ENCODE measurements at regions not wholly inside any gene's neighbourhood (a gene's known extent, or its start where the extent isn't known, plus 50 kb on each side); places are given as distances from the start of the nearest gene placed in this dataset.
A peak's percentile ranks its signal among the peaks of the same experiment; 100 is the strongest.
"Not testable (repeated sequence)": the region's sequence is repeated elsewhere in the genome, so short reads cannot be mapped to it uniquely, and the experiment has no call there.

DNA sequence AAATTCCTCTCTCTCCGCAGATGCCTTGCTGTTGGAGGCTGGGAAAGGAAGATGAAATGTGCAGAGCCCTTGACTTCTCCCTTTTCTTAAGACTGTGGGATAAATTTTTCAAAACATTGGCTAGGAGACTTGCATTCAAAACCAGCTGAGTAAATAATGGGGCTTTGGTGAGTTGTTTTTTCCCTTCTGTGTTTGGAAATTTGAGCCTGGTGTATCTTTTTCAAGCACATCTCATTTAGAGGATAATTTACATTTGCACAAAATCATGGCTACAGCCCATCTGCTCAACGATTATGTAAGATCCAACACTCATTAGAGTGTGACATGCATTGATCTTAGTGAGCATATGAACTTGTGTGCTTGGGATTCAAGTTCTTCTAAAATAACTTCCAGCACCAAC is 112.1 kb upstream of the ATP8B1 start:
- DNase-seq, result no peak

DNA sequence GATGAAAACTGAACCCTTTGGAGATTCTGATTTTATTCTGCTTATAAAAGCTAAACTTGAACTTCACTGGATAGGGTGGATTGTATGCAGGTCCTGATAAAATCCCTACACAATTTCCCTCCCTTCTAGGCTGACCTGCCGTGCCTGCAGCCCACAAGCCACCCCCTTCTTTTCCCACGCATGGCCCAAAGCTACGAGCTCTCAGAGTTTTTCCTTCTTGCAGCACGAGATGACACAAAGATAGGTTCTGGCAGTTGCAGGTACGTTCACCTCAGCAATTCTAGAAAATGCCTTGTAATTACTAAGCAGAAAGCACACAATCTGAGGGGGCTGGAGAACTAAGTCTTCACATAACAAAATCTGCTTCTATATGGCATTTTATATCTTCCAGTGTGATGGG is 110.6 kb upstream of the ATP8B1 start:
- no peak for DNase-seq

DNA sequence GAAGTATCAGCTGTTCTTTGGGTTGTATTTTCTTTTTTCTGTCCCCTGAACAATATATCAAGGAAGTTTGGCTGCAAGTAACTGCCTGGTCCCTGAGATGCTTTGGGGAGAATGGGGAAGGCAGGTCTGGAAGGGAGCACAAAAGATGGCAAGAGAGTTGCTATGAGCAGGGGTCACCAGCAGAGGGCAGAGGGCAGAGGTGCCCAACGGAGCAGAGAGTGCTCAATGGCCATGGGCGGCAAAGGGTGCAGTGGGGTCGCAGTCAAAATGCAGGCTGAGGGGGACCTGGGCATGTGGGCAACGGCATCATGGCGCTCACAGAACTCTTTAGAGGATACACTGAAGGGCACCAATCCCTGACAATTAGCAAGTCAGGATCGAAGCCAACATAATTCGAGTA is 107.7 kb upstream of the ATP8B1 start:
- DNase-seq, result no peak

DNA sequence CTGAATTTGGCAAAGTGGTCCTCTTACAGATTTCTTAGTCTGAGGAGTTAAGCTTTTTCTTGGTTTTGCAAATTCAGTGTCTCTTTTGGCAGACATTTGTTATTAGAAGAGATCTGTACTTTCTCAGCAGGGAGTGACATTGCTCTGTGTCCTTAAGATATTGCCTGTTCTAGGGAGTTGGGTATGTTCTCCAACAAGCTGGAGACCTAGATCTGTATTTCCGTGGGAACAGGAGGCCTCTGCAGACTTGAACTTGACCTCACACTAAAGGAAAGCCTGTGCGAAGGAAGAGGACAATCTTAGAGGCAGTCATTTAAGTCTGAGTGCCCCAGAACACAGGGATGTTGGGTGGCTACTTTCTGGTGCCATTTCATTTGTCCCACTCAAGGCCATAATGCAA is 107.0 kb upstream of the ATP8B1 start:
- no peak for DNase-seq

DNA sequence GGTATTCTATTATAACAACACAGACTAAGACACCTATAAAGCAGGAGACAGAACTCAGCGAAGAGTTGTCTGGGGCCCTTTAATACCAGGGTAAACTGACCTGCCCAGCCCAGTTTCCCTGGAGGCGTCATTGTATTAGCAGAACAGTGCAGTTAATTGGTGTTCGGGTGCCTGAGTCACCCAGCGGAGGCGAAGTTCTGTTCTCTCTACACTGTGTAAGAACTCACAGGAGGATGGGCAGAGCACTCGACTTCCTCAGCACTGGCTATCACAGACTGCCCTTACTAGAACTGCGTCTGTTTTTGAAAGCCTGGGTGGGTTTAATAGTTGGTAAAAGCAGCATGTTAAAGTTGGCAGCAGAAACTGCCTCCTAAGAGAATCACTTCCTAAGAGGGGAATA is 106.5 kb upstream of the ATP8B1 start:
- DNase-seq, result no peak

DNA sequence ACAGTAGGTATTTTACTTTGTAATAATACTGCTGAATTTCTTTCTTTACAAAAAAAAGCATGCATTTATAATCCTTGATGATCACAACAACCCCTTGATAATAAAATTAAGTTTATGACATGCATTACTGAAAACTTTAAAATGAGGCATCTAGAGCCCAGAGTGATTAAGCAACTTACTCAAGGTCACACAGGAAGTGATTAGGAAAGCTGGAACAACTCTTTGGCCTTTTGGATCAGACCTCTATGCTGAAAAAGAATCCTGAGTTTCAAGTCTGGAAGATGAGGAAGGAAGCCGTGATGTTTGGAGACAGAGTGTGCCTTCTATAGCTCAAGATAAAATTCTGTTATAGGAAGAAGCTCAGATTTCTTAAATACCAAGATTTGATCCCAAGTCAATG is 105.0 kb upstream of the ATP8B1 start:
- DNase-seq, result no peak

DNA sequence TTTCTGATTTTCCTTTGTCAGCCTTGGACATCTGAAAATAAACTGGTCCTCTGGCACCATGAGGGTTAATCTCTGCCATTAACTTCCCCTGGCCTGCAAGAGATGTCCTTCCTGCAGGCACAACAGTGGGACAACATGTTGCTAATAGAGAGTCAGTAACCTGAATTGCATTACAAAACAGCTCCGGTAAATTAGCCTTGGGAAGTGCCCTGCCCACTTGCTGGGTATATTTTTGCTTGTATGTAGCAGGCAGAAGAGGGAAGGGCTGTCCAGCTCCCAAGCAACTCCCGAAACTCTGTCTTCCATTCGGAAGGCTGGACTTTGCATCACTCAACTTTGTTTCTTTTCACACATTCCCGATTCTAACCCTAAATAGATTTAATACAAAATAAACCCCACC is 104.4 kb upstream of the ATP8B1 start:
- no peak for DNase-seq

DNA sequence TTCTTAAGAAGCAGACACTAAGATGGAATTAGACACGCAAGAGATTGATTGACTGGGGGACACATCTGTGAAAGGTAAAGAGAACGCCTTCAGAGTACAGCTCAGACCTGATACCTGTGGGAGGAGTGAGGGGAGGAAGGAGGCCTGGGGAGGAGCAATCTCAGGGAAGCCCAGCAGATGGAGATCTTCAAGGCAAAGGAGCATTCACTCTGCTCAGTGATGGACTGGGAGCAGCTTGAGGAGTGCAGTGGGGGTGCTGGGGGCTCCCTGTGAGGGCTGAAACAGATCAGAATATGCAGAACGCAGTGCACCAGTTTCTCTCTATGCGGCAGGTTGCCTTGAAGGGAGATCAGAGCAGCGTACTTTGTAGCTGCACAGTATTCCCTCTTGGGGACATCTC is 103.7 kb upstream of the ATP8B1 start:
- no peak for DNase-seq

DNA sequence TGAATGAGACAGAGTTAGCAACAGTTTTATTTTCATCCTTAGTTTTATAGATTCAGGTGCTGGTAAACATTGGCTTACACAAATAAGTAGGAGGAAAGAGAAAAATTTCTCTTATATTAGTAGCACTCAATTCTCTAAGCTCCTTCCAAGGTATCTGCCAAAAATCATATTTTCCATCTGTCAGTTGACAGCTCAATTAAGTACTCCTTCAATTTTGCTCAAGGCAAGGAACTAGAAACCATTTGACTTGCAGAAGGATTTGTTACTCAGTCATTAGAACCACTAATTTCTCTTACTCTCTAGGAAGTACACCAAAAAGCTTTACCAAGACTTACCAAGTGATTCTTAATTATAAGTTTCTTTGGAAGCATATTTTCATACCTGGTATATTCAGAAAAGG is 101.4 kb upstream of the ATP8B1 start:
- no peak for DNase-seq

DNA sequence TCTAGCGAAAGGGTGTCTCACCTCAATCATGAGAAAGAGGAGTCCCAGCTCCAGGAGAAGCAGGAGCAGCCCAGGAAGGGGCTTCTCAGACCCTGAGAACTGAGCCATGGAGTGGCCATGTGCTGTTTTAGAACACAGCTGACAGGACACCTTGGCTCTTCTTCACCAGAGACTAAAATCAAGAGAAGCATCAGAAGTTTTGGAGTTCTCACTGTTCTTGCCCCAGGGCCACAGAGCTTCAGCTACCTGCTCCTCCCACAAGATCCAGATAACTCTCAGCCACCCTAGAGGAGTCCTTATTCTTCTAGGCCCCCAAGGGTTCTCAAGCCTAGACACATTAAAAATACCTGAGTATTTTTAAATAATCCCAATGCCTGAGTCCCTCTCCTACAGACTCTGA is 99.6 kb upstream of the ATP8B1 start:
- DNase-seq, result no peak

DNA sequence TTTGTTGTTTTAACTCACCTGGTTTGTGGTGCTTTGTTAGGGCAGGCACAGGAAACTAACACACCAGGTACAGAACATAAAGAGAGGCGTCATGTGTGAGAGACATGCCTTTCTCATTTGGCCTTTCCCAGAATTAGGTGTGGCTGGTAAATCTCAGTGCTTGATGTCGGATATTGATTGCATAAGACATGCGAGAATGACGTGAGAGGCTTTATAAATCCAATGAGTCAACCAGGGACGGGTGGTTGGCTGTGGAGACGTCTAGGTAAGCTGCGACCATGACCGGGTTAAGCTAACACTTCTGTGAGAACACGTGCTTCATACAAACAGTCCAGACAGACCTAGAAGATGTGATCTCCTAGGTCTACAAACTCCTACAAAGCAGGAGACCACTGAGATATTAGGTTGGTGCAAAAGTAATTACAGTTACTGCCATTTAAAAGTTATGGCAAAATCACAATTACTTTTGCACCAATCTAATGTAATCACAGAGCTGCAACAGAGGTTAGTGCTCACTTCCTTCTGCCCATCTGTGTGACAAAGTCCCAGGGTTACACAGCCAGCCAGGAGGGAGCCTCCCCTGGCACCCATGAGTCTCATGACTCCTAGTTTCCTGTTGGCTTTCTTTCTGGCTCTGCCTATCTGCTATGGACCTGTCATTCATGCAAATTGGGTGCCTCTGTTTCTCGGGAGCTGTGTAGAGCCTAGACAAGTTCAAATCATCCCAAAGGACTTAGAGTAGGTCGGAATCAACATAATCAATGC is 98.9 kb upstream of the ATP8B1 start:
- no peak for DNase-seq

DNA sequence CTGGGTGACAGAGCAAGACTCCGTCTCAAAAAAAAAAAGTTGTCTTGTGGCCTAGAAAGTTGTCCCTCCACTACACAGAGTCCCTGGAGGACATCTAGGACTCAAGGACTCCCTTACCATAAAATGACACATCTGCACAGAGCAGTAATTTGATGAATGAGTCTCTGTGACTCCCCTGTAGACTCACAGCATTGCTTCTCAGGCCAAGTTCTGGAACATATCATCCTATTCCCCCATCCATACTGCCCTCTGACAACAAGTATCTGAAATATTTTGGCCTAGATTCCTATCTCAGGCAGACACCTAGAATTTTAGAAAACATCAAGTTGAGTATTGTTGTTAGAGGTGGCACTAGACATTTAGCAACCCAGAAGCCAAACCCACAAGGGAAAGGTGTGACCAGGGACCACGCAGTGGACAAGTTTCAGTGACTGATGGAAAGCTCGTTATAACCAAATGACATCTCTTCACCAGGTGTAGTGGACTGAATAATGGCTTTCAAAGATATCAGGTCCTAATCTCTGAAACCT is 97.9 kb upstream of the ATP8B1 start:
- DNase-seq, result no peak

DNA sequence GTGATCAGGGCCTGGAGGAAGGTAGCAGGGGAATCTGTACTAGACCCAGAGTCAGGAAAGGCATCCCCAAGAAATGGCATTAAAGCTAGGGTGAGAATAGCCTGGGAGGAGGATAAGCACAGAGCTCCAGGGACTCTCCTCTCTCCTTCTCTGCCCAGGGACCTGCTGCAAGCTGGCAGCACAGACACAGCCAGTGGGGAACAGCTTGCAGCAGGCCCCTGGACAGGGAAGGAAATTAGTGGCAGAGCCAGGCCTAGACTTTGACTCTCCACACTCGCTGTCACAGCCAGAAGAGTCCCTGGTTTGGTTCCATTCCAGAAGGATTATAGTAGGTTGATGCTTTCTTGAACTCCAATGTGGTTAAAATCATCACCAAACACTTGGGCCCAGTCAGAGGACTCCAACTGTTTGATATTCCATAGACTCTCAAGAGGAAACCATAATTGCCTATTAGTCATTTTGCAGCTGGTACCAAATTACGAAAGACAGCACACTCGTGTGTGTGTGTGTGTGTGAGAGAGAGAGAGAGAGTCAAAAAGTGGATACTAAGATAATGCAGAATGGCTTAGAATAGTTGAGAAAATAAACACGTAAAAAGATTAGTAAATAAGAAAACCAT is 95.5 kb upstream of the ATP8B1 start:
- no peak for DNase-seq

DNA sequence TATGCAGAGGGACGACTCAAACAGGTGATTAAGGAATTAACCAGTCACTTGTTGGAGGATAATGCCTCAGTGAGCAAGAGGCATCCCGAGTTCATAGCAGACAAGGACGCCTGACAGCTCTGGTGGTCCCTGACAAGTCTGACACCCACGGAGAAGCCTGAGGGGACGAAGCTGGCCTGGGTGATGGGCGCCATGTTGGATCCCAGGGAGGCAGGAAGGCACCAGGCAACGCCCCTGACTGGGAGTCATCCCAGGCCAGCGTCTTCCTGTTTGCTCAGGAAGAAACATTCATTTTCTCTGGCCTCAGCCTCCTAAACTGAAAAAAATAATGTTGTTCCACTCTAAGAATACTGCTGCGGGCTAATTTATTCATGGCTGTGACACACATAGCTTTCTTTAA is 92.1 kb upstream of the ATP8B1 start:
- no peak for DNase-seq

DNA sequence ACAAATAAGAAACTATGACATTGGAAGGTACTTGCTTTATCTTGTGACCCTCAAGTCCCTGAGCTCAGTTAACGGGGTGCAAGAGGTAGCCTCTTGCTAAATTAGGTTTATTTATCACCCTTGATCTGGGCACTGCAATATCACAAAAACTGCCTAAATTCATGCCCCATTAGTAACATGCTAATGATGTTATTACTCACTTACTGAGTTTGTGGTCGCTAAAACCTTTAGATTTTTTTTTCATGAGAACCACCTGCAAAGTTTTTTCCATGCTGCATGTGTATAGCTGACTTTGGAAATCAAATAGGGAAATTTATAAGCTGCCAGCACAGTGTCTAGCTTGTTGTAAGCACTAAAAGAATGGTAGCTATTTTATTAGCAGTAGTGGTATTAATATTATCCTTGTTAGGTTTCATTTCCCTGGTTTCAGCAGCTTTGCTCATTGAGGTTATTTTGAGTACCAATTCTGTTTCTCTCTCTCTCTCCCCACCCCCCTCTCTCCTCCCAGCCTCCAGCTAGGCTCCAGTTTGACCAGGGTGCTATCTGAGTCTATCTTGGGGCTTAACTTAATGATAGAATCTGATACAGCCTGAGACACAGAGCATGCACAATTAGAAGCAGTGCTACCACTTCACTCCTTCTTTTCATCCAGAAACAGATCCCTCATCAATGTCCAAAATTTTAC is 88.7 kb upstream of the ATP8B1 start:
- no peak for DNase-seq

DNA sequence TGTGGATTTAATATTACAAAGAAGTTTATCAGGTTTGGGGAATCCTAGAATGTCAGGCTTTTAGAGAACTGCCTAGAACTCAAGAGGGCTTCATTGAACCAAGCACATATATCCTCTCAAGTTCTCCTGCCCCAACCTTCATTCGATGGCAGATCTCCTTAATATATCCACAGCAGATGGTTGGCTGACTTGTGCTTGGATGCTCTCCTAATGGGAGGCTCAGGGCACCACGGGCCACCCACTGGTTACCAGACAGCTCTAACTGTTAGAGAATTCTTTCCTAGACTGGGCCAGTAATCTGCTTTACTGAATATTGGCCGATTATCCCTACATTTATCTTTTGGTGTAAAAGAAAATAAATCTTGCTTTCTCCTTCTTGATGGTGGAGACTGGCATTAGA is 87.2 kb upstream of the ATP8B1 start:
- no peak for DNase-seq

DNA sequence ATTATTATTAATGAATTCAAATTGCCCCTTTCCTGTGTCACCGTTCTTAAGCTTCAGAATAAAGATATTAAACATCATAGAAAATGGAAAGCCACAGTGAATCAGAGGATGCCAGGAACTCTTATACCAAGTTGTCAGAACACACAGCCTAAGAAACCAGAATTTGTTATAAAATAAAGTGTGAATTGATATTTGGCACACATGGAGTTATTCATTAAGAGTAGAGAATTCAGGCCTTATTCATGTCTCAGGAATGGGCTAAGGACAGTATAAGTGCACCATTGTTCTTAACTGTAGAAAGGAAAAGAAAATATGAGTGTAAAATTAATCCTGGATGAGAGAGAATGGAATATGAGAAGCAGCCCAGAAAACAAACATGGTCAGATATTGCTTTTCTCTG is 86.7 kb upstream of the ATP8B1 start:
- no peak for DNase-seq

DNA sequence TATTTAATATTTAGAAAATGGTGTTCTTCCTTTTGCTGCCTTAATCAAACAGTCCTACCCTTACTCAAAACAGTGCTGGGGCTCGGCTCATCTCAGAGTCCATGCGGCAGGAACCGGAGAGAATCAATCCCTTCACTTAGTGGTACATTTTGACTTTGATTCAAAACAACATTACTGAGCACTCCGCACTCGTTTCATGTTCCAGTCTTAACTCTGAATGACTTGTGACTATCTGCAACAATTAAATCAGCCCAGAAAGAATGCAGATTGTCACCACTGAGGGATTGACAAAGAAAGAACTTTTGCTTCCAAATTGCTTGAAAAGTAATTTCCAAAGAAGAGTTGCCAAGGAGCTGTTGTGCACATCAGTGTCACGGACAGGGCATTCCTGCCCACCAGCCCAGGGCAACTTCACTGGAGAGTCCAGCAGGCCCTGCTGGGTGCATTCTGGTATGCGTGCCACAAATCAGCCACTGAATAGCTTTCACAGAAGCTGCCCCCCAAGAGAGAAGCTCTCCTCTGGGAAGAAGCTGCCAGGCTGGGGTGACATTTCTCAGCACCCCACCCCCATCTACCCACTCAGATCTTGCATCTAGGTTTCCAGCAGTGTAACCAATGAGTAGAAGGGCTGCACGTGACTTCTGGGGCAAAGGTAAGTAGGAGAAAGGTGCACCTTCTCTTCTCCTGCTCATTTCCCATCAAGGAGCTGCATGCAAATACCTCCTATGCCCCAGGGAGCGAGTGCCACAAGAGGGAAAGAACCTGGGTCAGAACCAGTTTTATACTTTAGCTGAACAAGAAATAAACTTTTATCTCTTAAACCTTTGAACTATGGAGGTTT is 84.6 kb upstream of the ATP8B1 start:
- DNase-seq, result no peak

DNA sequence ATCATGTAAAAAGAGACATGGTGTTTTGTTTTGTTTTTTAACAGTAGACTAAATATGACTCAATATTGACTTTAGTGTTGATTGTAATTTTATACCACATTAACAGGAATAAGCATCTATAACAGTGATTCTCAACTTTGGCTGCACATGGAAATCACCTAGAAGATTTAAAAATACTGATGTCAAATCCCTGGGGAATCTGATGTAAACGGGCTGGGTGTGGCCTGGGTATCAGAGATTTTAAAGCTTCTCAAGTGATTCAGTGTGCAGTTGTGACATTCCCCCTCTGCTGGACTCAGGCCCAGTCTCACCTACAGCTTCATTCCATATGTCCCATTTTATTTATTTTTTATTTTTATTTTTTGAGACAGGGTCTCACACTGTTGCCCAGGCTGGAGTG is 82.8 kb upstream of the ATP8B1 start:
- DNase-seq, result no peak

DNA sequence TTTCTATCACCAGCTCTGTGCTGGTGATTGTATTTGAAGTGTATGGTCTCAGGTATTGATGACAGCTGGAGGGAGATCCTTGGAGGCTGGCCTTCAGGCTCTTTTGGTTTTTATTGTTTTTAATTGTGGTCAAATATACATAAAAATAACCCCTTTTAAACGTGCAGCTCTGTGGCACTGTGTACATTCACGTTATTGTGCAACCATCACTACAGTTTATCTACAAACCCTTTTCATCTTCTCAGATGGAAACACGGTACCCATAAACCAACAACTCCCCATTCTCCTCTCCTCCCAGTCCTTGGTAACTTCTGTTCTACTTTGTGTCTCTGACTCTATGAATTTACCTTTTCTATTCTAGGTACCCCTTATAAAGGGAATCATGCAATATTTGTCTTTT is 79.3 kb upstream of the ATP8B1 start:
- DNase-seq, result no peak

DNA sequence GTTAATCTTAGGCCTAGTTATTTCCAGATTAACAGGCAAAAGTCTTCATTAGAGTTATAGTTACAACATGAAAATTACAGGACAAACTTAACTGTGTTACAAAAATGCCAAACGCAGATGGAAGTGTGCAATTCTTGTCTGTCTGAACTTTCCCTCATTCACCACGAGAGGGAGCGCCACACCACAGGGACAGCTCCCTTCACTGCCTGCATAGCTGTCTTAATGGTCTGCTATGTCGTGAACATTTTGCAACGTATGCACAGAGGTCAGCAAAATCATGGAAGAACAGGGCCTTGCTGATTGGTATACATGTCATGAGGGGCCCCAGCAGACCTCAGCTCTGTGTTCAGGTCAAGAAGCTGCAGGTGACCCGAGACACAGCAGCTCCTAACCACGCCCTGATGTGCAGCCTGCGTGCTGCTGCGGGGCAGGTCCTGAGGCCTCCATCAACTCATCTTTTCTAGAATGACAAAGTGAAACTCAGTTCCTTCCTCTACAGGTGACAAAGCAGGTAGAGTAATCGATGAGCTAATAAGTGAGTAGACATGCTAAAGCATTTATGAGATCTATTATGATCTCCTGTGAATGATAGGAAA is 78.8 kb upstream of the ATP8B1 start:
- peak; percentile 64 for DNase-seq

DNA sequence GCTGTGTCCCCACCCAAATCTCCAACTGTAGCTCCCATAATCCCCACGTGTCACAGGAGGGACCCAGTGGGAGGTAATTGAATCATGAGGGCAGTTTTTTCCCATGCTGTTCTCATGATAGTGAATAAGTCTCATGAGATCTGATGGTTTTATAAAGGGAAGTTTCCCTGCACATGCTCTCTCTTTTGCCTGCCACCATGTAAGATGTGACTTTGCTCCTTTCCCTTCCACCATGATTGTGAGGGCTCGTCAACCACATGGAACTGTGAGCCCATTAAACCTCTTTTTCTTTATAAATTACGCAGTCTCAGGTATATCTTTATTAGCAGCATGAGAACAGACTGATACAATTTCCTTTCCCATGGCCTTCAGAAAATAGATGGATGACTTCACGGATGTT is 76.8 kb upstream of the ATP8B1 start:
- DNase-seq, result not testable (repeated sequence)

DNA sequence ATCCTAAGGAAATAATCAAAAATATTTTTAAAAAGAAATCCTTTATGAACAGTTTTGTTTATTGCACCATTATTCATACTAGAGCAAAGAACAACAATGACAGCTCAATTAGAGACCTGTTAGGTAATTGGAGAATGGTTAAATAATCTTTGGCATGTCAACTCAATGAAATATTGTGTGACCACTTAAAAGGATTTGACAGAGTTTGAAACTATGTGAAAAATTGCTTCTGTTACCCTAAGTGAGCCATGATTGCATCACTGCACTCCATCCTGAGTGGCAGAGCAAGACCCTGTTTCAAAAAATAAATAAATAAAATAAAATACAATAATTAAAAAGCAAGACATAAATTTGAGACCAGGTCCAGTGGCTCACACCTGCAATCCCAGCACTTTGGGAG is 66.1 kb upstream of the ATP8B1 start:
- DNase-seq, result no peak

Data from NCI-H2227 treated with DMSO at 0.1 percent for 48 hours (cell line).